ENCODE measurements at regions not wholly inside any gene's neighbourhood (a gene's known extent, or its start where the extent isn't known, plus 50 kb on each side); places are given as distances from the start of the nearest gene placed in this dataset.

DNA sequence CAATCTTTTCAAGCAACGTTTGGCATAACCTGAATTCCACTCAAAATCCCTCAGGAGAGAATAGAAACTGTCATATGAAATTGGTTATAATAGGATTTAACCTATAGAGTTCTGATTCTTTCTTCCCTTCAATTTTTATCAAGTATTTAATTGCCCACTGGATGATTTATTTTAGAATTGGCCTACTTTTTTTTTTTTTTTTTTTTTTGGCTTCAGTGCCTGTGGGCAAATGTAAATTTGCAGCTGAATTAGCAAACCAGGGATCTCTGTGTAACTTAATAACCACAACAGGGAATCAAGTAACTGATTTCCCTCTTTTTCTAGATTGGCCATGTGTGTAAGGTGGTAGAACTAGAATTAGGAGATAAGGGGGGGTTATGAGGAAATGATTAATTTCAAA is 157.0 kb downstream of the SOX4 start:
- H3K9me3 ChIP-seq (ENCODE audit: control insufficient read depth, low read length): no peaks in the 10 kb centered on the region
- H3K79me2 ChIP-seq: no peaks in the 10 kb centered on the region
- H3K4me2 ChIP-seq (ENCODE audit: low read length): no peak overlapping the region
- TF ChIP-seq, protein P1, sequence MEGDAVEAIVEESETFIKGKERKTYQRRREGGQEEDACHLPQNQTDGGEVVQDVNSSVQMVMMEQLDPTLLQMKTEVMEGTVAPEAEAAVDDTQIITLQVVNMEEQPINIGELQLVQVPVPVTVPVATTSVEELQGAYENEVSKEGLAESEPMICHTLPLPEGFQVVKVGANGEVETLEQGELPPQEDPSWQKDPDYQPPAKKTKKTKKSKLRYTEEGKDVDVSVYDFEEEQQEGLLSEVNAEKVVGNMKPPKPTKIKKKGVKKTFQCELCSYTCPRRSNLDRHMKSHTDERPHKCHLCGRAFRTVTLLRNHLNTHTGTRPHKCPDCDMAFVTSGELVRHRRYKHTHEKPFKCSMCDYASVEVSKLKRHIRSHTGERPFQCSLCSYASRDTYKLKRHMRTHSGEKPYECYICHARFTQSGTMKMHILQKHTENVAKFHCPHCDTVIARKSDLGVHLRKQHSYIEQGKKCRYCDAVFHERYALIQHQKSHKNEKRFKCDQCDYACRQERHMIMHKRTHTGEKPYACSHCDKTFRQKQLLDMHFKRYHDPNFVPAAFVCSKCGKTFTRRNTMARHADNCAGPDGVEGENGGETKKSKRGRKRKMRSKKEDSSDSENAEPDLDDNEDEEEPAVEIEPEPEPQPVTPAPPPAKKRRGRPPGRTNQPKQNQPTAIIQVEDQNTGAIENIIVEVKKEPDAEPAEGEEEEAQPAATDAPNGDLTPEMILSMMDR (IDR thresholded peaks at IDR 0.05): no peak
- H3K27ac ChIP-seq: no peak overlapping the region
- H3K9ac ChIP-seq: no peak overlapping the region
- no peaks in the 10 kb centered on the region for H3K4me1 ChIP-seq
- no peak overlapping the region for H2AFZ ChIP-seq
- no peaks in the 10 kb centered on the region for H3K27me3 ChIP-seq (ENCODE audit: control insufficient read depth, insufficient read depth, low read length)
- H3K4me3 ChIP-seq (ENCODE audit: low read depth, low read length): no peak overlapping the region
- H3K36me3 ChIP-seq (ENCODE audit: control insufficient read depth, insufficient read depth, low read length): no peaks in the 10 kb centered on the region

DNA sequence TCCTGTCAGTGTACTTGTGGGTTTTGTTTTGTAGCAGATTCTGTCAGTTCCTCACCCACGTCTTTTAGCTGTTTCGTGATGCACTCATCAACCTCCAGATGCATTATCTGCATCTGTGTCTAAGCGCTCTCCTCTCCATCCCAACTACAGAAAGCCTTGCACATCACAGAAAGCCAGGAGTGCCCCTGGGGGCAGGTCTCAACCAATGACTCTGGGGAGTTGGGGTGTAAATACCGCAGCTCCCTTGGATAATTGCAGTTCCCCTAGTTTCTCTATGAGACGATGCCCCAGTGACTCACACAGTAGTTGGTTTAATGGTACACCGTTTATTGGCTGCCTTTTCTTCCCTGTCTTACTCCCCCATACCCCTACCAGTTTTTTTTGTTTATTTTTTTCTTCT is 158.1 kb downstream of the SOX4 start:
- H3K4me2 ChIP-seq (ENCODE audit: low read length): no peak overlapping the region
- TF ChIP-seq, protein P1 (IDR thresholded peaks at IDR 0.05): no peak
- H3K9ac ChIP-seq: no peak overlapping the region
- no peak overlapping the region for H2AFZ ChIP-seq
- no peaks in the 10 kb centered on the region for H3K79me2 ChIP-seq
- no peak overlapping the region for H3K4me3 ChIP-seq (ENCODE audit: low read depth, low read length)
- no peaks in the 10 kb centered on the region for H3K27me3 ChIP-seq (ENCODE audit: control insufficient read depth, insufficient read depth, low read length)
- H3K9me3 ChIP-seq (ENCODE audit: control insufficient read depth, low read length): no peaks in the 10 kb centered on the region
- H3K4me1 ChIP-seq: no peaks in the 10 kb centered on the region
- no peak overlapping the region for H3K27ac ChIP-seq
- no peaks in the 10 kb centered on the region for H3K36me3 ChIP-seq (ENCODE audit: control insufficient read depth, insufficient read depth, low read length)

DNA sequence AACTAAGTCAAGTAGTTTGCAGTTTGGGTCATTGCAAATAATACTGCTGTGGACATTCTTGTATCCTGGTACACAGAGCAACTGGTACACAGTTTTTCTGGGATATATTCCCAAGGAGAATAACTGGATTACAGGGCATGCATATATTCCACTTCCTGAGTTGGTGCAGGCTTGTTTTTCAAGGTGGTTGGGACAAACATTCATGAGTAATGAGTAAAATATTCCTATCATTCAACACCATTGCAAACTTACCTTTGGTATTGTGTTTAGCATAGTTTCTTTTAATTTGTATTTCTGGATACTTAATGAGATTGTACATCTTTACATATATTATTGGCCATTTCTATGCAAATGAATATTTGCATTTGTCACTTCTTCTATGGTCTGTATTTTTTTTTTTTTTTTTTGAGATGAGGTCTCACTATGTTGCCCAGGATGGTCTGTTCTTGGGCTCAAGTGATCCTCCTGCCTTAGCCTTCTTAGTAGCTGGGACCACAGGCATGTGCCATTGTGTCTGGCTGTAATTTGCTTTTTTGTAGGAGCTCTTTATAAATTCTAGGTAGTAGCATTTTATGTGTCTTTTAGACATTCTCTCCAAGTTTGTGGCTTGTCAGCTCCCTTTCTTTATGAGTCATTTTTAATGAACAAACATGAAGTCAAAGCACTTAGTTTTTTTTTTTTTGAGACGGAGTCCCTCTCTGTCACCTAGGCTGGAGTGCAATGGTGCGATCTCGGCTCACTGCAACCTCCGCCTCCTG is 158.7 kb downstream of the SOX4 start:
- Histone ChIP-seq H3K36me3 (ENCODE audit: control insufficient read depth, insufficient read depth, low read length) (no peaks in the 10 kb centered on the region), H3K79me2 (no peaks in the 10 kb centered on the region), H3K4me3 (ENCODE audit: low read depth, low read length) (no peak overlapping the region), H3K27me3 (ENCODE audit: control insufficient read depth, insufficient read depth, low read length) (no peaks in the 10 kb centered on the region), H3K4me1 (no peaks in the 10 kb centered on the region), H3K27ac (no peak overlapping the region), H3K9ac (no peak overlapping the region), H3K9me3 (ENCODE audit: control insufficient read depth, low read length) (no peaks in the 10 kb centered on the region), H3K4me2 (ENCODE audit: low read length) (no peak overlapping the region), H2AFZ (no peak overlapping the region)
- TF ChIP-seq, protein P1 (IDR thresholded peaks at IDR 0.05): no peak

DNA sequence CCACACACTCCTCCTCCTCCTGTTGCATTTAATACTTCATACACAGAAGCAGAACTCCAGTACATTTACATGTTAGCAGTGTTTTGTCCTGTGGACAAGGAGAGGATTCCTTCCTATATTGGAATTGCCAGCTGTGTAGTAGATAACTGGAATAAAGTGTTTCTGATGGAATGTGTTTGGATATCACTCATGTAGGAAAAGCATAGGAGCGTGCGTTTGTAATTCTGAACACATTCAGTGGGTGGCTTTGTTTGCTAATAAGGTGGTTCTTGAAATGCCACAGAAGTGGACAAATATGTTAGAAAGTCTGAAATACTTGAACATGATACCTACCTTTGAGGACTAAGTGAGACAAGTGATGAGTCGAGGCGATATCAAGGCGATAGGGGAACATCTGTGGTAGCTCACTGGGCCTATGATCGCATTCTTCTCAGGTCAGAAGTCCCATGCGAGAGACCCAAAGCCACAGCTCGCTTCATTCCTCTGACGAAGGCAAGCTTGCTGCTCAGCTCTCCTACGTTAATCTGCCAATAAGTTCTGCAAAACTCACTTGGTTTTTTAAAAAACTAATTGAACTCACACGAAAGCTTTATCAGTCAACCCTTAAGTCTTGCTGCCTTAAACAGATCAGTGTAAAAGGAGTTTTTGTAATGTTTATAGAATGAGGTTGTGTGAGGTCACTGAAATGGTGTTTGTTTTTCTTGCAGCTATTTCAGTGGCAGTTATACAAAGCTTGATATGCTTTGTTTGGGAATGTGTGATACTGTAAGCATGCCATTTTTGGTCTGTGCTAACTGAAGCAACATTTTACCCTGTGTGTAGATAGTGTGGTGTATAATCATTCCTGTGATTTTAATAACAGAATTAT is 159.9 kb downstream of the SOX4 start:
- no peak overlapping the region for H3K4me2 ChIP-seq (ENCODE audit: low read length)
- no peaks in the 10 kb centered on the region for H3K27me3 ChIP-seq (ENCODE audit: control insufficient read depth, insufficient read depth, low read length)
- H3K9me3 ChIP-seq (ENCODE audit: control insufficient read depth, low read length): no peaks in the 10 kb centered on the region
- TF ChIP-seq, protein P1 (IDR thresholded peaks at IDR 0.05): no peak
- H2AFZ ChIP-seq: no peak overlapping the region
- no peaks in the 10 kb centered on the region for H3K79me2 ChIP-seq
- no peaks in the 10 kb centered on the region for H3K36me3 ChIP-seq (ENCODE audit: control insufficient read depth, insufficient read depth, low read length)
- no peak overlapping the region for H3K9ac ChIP-seq
- no peak overlapping the region for H3K4me3 ChIP-seq (ENCODE audit: low read depth, low read length)
- H3K4me1 ChIP-seq: no peaks in the 10 kb centered on the region
- no peak overlapping the region for H3K27ac ChIP-seq
